Activated T-cell treated with anti-CD3 and anti-CD28 coated beads for 1 hour (primary cell): ENCODE measurements at regions not wholly inside any gene's neighbourhood (a gene's known extent, or its start where the extent isn't known, plus 50 kb on each side); places are given as distances from the start of the nearest gene placed in this dataset.
A peak's percentile ranks its signal among the peaks of the same experiment; 100 is the strongest.
"Not testable (repeated sequence)": the region's sequence is repeated elsewhere in the genome, so short reads cannot be mapped to it uniquely, and the experiment has no call there.

ENCODE experiments used
- DNase-seq: peaks from one replicate; pipeline ENCODE4 v3.0.0-alpha.2; 2020; ENCODE audit warnings: low read depth

- no peak for DNase-seq
These were observed 258.4 kb upstream of the CACNA2D1 start for GRCh38 chr7:82701949-82702348.

DNA sequence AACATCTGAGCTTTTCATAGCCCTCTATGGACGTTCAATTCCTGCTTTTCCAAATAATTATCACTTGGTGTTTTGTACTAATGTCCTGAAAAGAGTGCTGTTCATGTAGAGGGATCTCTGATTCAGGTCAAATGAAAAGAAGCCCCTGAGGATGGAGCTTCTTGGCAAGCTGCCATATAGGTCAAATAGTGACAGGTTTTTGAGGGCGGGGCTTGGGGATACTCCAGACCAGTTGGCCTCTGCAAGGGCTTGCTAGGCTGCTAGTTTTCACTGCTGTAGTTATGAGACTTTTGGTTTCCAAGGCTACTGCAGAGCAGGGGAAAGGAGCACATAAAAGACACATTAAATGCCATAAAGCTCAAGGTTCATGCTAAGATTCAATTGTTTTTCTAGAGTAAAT, 257.2 kb upstream of the CACNA2D1 start:
- DNase-seq = no peak

DNA sequence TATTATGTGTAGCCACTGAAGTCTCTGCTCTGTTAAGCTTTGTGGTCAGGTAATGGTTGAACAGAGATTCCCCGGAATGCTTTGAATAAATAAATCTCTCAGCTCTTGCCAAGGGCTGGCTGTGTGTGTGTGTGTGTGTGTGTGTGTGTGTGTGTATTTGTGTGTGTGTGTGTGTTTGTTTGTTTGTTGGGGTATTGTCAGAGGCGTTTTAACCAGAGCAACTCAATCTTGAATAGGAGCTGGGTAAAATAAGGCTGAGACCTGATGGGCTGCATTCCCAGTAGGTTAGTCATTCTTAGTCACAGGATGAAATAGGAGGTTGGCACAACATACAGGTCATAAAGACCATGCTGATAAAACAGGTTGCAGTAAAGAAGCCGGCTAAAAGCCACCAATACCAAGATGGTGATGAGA, 256.2 kb upstream of the CACNA2D1 start:
- no peak for DNase-seq

GRCh38 chr7:82697897-82698296, 254.3 kb upstream of the CACNA2D1 start:
- DNase-seq = no peak

- no peak for DNase-seq
These were observed 253.1 kb upstream of the CACNA2D1 start for GRCh38 chr7:82696631-82697030.

GRCh38 chr7:82694022-82694421, 250.4 kb upstream of the CACNA2D1 start:
- no peak for DNase-seq

- no peak for DNase-seq
These were observed 247.4 kb upstream of the CACNA2D1 start for GRCh38 chr7:82690929-82691328.

GRCh38 chr7:82685214-82685613, 241.6 kb upstream of the CACNA2D1 start:
- DNase-seq = no peak

DNA sequence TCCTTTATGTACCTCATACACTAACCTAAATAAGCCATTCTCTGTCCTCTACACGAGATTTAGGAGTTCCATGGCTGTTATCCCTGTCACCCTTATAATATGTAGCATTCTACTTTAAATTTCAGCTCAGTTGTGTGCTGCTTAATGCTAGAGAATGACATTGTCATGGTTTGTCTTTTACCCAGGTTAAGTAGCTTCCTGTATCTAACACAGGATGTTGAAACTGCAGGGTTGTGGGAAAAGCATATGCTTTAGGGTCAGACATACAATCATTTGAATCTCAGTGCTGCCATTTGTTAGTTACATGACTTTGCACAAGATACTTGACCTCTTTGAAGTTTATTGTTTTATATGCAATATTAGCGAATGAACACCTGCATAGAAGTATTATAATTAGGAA, 235.1 kb upstream of the CACNA2D1 start:
- no peak for DNase-seq

GRCh38 chr7:82678259-82678658, 234.7 kb upstream of the CACNA2D1 start:
- no peak for DNase-seq

GRCh38 chr7:82677493-82677892, 233.9 kb upstream of the CACNA2D1 start:
- peak; percentile 1 for DNase-seq

- DNase-seq = no peak
These were observed 233.3 kb upstream of the CACNA2D1 start for GRCh38 chr7:82676777-82677463.

DNA sequence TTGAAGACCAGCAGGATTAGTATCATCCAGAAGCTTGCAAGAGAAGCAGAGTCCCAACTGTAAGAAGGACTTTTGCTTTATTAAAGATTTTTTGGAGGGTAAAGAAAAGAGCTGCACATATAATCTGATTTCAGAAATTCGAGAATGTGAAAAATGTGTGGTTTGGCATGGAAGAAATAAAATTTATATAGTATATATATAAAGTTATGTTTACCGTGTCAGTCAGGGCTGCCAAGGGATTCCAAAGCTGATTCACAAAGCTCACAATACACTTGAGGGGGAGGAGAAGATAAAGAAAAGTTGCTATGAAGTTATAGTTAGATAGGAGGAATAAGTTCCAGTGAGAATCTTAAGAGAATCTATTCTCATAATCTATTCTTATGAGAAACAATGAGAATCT, 231.8 kb upstream of the CACNA2D1 start:
- DNase-seq = no peak

- DNase-seq = no peak
These were observed 230.7 kb upstream of the CACNA2D1 start for GRCh38 chr7:82674268-82674667.

GRCh38 chr7:82672078-82672477, 228.5 kb upstream of the CACNA2D1 start:
- no peak for DNase-seq

DNA sequence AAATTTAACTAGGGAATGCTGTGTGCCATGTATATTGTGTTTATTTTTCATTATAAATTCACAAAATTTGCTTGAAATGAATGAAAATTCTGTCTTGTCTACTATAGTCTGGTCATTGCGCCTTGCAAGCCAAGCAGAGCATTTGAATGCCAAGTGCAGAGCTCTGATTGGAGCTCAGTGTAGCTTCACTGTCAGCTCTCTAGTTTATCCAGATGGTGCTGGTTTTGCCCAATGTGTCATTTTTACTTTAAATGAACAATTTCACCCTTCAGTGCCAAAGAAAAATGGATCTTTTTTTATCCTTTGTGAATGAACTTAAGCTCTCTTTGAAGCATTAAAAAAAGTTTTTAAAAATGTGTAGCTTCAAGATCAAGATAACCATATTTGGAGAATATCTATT, 225.6 kb upstream of the CACNA2D1 start:
- no peak for DNase-seq

DNA sequence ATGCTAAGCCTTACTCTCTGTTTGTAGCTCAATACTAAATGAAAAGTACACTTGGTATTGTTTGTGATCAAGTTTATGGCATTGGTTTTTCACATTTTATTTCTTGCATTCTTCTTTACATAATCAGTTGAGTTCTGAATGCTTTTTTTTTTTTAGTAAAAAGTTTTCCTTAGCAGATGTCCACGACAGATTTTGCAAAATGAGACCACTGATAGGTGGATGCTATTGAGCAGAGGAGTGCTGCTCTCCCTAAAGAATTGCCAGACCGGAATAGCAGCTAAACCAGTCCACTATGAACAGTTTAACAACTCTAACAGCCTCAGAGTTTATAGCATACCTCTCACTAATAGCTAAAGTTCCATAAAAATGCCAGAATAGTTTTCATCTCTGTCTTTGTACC, 225.1 kb upstream of the CACNA2D1 start:
- no peak for DNase-seq

- no peak for DNase-seq
These were observed 222.5 kb upstream of the CACNA2D1 start for GRCh38 chr7:82665966-82666507.

- no peak for DNase-seq
These were observed 212.4 kb upstream of the CACNA2D1 start for GRCh38 chr7:82655965-82656364.

DNA sequence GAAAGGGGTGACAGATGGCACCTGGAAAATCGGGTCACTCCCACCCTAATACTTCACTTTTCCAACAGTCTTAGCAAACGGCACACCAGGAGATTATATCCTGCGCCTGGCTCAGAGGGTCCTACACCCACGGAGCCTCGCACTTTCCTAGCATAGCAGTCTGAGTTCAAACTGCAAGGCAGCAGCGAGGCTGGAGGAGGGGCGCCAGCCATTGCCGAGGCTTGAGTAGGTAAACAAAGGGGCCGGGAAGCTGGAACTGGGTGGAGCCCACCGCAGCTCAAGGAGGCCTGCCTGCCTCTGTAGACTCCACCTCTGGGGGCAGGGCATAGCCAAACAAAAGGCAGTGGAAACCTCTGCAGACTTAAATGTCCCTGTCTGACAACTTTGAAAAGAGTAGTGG, 206.5 kb upstream of the CACNA2D1 start:
- not testable (repeated sequence) for DNase-seq

GRCh38 chr7:82633592-82633991, 190.0 kb upstream of the CACNA2D1 start:
- no peak for DNase-seq

GRCh38 chr7:82631998-82632397, 188.4 kb upstream of the CACNA2D1 start:
- DNase-seq = no peak

DNA sequence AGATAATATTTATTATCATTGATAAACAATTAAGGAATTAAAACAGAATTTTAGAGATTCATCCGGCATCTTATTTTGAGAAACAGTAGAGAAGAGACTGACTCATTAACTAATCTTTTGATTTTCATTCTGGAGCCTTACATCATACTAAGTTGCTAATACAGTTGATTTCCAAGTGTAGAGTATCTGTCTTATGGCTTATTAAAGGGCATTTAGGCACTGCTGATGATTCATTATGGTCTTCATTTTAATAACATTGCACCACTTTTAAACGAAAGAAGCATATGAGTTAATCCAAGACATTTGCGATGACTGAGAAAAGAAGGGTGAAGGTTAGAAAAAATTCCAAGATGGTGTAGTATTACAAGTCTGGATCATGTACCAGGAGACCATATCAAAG, 186.0 kb upstream of the CACNA2D1 start:
- DNase-seq = no peak

GRCh38 chr7:82625377-82625776, 181.8 kb upstream of the CACNA2D1 start:
- DNase-seq = no peak
